GM19025 (cell line): ENCODE measurements at regions not wholly inside any gene's neighbourhood (a gene's known extent, or its start where the extent isn't known, plus 50 kb on each side); places are given as distances from the start of the nearest gene placed in this dataset.

ENCODE experiments used
- ATAC-seq: cut with Tn5 transposase; IDR thresholded peaks from one replicate; pipeline ENCODE4 v1.9.1; 2021; ENCODE audit warnings: mild to moderate bottlenecking, low read depth, moderate library complexity; ENCODE audit not compliant: unreplicated experiment

DNA sequence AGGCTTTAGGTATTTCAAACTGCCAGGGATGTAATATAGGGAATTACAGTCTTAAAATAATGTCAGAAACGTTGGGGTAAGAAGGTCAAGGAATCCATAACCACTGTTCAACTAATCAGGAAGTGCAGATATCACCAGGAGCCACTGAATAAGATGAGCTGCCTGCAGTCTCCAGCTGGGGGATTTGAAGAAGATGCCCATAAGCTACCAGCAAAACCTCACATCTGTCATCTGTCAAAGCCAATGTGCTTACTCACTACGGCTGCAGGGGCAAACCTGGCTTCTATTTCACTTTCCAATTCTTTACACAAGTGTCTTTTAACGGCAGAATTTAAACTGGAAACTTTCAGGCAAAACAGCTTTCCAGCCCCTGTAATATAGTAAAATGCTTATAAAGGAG lies 1410.1 kb upstream of the ATXN8OS start:
- ATAC-seq = no peak

DNA sequence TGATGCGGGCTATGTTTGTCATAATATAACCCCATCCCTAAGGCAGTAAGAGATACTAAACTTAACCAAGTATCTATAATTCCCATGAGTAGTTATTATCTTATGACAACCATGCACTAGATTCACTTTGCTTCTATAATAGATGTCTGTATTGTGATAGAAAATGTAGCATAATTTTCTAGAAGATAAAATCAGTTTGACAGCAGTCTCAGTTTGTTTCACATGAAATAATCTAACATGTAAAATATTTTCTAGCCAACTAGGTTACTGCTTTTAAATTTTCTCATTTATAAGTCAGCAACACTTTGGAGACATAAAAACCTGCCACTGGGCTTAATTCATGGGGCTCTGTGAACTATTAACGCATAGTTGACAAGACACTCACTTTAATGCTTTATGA lies 1410.7 kb upstream of the ATXN8OS start:
- ATAC-seq = no peak

DNA sequence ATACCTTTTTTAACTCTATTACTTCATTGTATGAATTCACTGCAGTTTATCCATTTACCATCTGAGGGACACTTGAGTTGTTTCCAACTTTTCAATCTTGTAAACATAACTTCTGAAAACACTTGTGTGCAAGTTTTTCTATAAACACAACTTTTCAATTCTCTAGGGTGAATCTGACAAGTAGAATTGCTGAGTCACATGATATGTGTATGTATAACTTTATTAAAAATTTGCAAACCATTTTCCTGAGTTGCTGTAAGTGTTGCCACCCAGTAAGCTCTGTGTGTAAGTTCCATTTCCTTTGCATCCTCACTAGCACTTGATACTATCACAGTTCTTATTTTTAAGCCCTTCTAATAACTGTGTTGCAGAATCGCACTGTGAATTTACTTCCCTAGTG lies 1415.6 kb upstream of the ATXN8OS start:
- no peak for ATAC-seq

DNA sequence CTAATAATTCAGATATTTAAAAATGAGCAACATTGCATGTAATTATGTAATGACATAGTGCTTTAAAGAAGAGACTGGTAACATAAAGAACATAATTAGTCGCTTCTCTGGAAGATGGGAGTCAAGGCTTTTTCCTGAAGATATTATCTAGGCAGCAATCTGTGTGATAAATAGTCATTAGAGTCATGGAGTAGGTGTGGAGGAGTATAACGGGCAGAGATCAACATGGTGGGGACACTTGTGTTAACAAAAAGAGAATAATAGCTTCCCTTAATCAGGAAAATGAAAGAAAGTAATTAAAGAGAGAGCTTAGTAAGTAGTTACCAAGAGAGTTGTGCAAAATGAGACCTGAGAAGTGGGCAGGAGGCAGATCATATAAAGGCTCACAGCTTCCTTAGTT lies 1417.1 kb upstream of the ATXN8OS start:
- no peak for ATAC-seq

DNA sequence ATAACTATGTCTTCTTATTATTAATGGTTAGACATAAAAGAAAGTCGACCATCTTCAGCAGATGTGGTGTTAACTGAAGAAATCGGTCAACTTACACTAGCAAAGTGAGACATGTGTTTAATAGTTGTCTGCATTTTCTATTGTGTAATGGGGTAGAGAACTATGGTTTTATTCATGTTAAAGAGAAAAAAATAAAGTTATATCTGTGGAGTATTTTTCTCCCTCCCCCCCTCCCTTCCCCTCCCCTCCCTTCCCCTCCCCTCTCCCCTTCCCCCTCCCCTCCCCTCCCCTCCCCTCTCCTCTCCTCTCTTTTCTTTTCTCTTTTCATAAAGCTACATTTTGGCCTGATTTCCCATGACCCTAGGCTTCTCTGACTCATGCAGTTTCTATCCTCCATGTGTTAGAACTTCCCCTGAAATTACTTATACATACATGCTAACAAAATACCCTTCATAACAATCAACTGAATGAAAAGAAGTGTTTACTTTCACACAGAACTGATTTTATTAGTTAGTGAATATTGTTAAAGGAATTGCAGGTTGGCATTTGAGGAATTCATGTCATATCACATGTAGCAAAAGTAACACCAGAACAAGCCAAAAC lies 1431.0 kb upstream of the ATXN8OS start:
- no peak for ATAC-seq

DNA sequence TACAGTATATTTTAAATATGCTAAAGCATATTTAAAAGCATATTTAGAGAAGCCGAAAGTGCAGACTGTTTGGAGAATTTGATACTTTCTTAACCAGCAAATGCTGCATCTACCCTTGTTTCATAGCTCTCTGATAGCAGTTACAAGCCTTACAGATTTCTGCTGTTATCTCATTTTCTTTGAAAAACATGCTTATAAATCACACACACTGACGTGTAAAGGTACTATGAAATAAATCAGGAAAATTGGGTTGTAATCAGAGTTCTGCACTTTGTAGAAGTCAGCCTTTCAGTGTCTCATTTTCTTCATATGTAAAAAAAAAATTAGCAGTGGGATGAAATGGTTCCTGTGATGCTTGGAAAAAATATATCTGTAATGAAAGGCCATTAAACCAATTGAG lies 1432.4 kb upstream of the ATXN8OS start:
- no peak for ATAC-seq

DNA sequence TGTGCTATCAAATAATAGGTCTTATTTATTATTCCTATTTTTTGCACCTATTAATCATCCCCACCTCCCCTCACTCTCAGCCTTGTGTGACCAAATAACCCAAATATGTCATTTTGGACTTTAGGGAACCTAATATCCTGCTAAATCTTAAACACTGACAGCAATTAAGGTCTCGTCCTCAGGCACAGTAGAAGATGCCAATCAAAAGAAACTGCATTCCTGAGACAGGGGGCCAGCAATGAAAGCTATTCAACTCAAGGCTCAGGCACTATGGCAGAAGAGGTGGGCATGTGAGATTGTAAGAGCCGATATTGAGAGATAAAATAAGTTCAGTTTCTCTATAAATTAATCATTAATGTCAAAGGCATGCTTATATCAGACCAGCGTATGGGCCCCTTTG lies 1437.7 kb upstream of the PCDH9 start:
- ATAC-seq = no peak

DNA sequence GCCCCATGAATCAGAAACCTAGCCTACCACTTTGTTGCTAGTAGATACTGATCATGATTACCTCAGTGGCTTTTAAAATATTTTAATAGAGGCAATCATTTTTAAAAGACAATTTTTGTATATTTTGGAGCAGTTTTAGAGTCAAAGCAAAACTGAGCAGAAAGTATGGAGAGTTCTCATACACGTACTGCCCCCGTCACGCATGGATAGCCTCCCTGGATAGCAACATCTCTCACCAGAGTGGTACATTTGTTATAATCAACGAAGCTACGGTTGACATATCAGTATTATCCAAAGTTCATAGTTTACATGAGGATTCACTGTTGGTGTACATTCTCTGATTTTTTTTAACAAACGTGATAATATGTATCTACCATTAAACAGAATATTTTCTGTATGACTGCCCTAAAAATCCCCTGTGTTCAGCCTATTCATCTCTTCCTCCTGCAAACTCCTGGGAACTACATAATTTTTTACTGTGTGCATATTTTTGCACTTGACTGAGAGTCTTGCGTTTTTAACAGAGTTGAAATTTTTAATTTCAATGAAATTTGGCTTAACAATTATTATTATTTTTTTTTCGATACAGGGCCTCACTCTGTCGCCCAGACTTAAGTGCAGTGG lies 1436.8 kb upstream of the PCDH9 start:
- ATAC-seq = no peak

DNA sequence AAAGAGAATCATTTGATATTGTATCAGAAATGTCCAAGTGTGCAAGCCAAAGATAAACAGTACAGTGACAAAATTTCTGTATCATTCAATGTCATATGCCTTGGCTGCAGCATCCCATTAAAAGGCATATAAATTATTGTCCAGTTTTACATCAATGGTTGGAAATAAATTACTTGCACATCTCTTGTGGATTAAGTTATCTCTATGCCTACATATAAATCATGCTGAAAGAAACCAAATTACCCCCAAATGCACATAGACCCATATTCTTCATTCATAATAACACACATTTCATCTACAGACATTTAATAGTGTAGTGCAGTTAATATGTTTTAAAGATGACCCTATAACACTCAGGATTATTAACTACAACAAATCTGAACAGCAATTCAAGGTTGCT lies 1415.7 kb upstream of the PCDH9 start:
- ATAC-seq = no peak

DNA sequence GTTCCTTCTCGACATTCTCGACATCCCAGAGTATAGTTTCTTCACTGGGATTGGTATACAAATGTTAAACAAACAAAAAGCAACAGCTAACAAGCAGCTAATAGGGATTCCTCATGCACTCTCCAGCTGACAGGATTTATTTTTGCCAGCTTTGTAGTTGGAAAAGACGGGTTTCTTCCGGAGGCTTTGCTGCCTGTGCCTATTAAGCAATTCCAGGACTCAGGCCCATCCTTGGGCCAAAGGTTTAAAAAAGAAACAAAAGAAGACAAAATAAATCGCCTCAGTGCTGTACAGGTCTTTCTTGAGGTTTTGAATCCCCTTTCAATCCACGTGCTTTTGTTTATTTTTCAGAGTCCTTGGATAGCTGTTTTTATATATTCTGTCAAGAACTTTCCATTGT lies 1414.5 kb upstream of the PCDH9 start:
- ATAC-seq = no peak

DNA sequence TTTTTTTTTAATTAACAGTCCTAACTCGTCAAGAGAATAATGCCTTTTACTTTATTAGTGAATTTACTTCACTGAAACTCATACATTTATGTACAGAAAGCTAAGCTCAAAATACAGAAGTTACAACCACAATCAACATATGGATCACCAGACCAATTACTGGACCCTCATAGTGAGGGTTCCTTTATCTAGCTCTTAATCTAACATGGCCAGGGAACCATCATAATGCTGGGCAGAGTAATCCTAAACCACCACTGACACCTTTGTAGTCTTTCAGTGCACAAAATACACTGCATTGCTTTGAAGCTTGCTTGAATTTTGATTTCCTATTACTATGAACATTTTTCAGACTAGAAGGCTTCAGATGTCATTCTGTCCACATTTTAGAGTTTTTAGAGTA lies 1406.6 kb upstream of the PCDH9 start:
- ATAC-seq = no peak

DNA sequence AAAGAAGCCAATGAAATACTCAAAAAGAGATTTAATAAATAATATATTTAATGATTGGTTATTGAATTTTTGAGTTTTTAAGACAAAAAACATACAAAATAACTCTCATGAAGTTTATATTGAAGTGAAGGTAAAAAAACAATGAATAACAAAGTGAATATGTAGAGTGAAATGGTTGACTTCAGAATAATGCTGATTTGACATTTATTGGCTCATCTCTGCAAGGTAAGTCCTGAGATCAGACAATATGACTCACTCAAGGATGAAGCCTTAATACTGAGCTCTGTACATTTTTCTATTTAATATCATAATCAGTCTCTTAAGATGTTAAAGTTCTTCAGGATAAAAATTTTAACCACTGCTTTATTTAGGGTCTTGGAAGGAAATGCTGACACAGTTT lies 1398.9 kb upstream of the PCDH9 start:
- ATAC-seq = no peak

DNA sequence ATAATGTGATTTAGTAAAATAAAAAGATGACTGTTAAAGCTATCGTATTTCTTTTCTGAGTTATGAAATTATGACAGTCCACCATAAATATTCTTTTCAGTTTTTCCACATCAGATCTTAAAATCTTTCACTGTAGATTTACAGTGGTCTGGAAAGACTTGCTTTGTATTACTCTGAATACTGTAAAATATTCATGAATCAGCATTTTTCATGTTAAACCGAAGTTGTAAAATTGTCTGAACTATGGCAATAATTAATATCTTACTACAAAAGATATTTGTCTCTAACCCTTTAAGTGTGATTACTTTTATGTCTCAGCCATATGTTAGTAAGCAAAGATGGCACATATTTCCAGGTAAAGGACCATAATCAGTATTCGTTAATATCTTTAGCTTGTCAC lies 1397.2 kb upstream of the PCDH9 start:
- ATAC-seq = no peak

DNA sequence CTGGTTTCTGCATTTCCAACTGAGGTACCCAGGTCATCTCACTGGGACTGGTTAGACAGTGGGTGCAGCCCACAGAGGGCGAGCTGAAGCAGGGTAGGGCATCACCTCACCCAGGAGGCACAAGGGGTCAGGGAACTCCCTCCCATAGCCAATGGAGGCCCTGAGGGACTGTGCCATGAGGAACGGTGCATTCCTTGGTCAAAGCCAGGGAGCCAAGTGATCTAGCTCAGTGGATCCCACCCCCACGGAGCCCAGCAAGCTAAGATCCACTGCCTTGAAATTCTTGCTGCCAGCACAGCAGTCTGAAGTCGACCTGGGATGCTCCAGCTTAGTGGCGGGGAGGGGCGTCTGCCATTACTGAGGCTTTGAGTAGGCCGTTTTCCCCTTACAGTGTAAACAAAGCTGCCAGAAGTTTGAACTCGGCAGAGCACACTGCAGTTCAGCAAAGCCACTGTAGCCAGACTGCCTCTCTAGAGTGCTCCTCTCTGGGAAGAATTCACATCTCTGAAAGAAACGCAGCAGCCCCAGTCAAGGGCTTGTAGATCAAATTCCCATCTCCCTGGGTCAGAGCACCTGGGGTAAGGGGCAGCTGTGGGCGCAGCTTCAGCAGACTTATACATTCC lies 1386.6 kb upstream of the PCDH9 start:
- no peak for ATAC-seq

DNA sequence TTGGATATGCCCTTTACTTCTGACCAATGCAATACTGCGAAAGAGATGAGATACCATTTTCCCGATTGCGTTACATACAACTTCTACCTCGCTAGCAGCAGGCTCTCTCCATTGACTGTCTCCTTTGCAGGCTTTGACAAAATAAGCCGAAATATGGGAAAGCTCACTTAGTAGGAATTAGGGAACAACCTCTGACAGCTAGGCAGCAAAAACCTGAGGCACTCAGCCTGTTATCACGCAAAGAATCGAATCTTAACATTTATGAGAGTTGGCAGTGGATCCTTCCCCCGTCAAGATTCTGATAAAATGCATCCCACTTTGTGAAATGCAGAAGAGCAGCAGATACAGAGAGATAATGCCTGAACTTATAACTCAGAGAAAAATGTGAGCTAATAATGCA lies 1379.5 kb upstream of the PCDH9 start:
- ATAC-seq = no peak

DNA sequence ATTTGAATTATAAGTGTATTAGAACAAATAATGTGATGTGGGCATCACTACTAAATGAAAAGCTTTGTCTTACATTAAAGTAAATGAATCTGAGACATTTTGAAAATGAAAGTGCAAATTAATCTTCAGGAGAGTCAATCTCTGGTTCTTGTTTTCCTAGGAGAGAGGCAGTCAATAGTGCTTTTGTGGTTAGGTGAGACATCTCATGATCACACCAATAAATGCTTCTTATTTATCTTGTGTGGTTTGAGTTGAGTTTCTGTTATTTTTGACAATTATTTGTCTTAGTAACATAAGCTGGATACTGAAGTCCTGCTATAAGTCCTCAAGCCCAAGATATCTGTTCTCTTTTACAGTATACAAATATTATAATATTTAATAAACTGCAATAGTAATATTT lies 1378.0 kb upstream of the PCDH9 start:
- no peak for ATAC-seq

DNA sequence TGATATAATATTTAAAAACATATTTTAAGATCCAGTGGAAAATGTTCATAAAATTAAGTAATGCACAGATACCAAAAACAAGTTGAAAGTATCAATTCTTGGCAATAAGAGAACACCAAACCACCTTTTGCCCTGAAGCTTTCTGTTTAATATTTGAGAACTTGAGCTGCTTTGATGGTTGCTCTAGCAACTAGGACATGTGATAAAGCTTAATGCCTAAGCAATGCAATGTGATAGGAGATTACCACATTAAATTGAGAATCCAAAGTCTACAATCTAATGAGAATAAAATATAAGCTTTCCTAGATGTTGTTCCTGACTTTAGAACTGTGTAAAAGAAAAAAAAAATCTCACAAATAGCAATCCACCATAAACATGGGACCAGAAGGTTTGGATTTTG lies 1367.5 kb upstream of the PCDH9 start:
- no peak for ATAC-seq

DNA sequence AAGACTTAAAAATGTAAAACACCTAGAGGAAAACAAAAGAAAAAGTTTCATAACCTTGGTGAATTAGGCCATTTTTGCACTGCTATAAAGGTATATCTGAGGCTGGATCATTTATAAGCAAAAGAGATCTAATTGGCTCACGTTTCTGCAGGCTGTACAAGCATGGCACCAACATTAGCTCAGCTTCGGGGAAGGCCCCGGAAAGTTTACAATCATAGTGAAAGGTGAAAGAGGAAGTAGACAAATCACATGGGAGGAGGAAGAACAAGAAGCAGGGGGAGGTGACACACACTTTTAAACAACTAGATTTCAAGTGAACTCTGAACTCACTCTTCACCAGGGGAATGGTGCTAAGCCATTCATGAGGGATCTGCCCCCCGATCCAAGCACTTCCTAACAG lies 1358.5 kb upstream of the PCDH9 start:
- ATAC-seq = peak; percentile 95

DNA sequence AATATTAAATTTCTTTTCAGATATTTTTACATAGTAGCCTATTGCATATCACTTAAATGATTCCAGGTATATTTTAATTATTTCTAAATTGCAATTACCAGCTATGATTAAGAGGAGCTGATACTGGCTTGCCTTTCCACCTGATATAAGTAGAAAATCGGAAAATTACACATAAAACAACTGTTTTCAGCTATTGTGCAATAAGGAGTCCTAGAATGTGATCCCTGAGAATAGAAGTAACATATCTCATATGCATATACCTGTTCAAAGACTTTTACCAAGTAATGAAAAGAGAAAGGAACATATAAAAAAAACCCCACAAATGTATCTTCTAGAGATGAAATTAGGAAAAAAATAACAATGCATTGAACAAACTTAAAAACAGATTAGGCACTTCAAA lies 1354.6 kb upstream of the PCDH9 start:
- no peak for ATAC-seq

DNA sequence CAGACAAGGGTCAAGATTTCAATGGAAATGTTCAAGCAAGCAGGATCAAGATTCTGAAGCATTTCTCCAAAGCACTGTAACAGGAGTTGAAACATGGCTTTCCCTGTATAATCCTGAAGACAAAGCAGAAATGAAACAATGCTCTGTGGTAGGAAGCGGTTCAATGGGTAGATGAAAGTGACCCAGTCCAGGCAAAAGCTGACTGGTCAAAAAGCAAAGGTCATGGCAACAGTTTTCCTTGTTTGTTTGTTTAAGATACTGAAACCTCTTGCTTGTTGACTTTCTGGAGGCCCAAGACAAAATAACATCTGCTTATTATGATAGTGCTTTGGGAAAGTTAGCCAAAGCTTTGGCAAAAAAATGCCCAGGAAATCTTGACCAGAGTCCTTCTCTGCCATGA lies 1343.9 kb upstream of the PCDH9 start:
- no peak for ATAC-seq

DNA sequence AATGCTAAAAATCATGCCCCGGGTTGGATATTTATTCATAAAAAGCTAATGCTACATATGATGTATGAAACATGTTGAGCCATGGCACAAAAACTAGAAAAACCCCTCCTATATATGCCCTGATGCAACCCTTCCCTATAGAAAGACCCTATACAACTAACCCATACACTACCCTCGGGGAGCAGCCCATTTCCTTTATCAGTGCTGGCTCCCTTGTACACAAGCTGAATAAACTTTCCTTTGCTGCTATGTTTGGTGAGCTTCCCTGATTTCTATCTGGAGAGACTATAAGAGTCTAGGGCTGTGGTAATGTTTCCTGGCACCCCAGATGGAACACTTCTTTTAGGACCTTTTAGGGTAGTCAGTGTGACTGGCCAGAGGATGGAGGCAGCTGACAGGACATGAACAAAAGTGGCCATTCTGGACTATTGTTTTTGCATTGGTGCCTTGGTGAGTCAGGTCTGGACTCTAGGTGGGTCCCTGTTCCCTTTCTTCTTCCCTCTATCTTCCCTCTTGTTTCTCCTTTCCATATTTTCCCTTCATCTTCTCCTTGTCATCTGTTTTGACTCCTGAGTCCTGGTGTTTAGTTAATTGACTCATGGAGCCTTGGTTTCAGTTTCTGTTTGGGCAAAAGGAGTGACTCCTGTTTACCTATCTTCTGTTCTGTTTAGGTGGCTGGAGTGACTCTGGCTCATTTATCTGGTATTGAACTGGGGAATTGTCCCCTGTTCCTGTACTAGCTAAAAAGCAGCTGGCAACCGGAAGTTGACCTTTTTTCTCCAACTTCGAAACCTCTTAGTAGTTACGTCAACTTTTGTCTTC lies 1321.8 kb upstream of the PCDH9 start:
- ATAC-seq = no peak

DNA sequence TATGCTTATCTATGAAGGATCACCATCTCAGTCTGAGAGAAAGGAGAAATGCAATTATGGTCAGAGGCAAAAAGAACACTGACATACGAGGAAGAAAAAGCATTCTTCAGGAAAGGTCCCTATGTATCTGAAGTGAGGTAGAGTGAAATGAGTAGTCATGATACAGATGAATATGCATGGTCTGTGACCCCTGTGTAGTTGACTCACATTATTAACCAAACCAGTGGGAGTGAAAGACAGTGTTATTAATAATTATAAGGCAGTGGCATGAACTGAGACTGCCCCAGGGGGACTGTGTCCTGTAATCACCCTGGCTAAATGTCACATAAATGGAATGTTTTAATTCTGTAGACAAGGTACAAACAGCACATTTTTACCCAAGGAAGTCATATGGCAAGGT lies 1320.2 kb upstream of the PCDH9 start:
- ATAC-seq = no peak
